ENCODE measurements at regions not wholly inside any gene's neighbourhood (a gene's known extent, or its start where the extent isn't known, plus 50 kb on each side); places are given as distances from the start of the nearest gene placed in this dataset.

DNA sequence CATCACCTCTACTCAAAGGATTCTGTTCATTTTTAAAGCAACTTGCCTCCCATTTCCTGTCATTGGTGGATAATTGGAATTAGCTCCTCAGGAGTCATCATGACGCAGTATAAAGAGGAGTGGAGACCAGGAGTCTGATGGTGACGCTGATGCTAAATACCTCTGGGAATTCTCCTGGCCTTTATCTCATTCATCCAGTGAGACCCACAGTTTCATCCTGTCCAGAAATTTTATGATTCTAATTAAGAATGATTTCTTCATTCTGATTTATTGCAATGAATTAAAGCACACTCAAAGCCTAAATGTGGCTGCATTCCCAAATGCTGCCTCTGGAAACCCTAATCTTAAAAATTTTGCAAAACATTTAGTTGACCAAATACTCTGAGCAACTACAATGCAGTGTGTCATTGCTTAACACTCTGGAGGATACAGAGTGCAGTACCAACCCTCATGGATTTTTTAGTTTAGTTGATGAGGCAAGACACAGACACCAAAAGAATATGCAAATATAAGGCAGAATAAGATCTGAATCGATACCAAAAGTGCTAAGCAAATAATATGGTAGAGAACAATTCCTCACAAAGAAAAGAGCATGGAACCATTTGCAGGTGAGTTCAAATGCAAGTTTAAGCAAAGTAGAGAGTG lies 236.2 kb downstream of the ETAA1 start:
- Histone ChIP-seq H3K9ac (ENCODE audit: low read length) (no peak overlapping the region), H3K27me3 (ENCODE audit: insufficient read depth, low read length) (no peaks in the 10 kb centered on the region), H3F3A (ENCODE audit: insufficient read depth, low read length) (no peaks in the 10 kb centered on the region), H3K36me3 (ENCODE audit: insufficient read depth, low read length) (no peaks in the 10 kb centered on the region), H3K27ac (ENCODE audit: low read depth, low read length, poor library complexity, severe bottlenecking) (no peak overlapping the region), H3K79me2 (ENCODE audit: insufficient read depth, low read length) (no peaks in the 10 kb centered on the region), H4K20me1 (ENCODE audit: insufficient read depth, low read length) (no peaks in the 10 kb centered on the region), H3K9me2 (ENCODE audit: low read depth, low read length) (no peaks in the 10 kb centered on the region), H3K4me1 (ENCODE audit: insufficient read depth, low read length, severe bottlenecking) (no peaks in the 10 kb centered on the region), H3K4me3 (ENCODE audit: low read depth, low read length, poor library complexity, severe bottlenecking) (no peak overlapping the region), H3K9me3 (ENCODE audit: low read length) (no peaks in the 10 kb centered on the region), H3K4me2 (ENCODE audit: low read length) (no peak overlapping the region), H2AFZ (ENCODE audit: low read length) (no peak overlapping the region)
- TF ChIP-seq, protein P1, sequence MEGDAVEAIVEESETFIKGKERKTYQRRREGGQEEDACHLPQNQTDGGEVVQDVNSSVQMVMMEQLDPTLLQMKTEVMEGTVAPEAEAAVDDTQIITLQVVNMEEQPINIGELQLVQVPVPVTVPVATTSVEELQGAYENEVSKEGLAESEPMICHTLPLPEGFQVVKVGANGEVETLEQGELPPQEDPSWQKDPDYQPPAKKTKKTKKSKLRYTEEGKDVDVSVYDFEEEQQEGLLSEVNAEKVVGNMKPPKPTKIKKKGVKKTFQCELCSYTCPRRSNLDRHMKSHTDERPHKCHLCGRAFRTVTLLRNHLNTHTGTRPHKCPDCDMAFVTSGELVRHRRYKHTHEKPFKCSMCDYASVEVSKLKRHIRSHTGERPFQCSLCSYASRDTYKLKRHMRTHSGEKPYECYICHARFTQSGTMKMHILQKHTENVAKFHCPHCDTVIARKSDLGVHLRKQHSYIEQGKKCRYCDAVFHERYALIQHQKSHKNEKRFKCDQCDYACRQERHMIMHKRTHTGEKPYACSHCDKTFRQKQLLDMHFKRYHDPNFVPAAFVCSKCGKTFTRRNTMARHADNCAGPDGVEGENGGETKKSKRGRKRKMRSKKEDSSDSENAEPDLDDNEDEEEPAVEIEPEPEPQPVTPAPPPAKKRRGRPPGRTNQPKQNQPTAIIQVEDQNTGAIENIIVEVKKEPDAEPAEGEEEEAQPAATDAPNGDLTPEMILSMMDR (IDR thresholded peaks at IDR 0.05; ENCODE audit: low read length) = no peak
- TF ChIP-seq EZH2 (IDR thresholded peaks at IDR 0.05; ENCODE audit: borderline replicate concordance, low read length) = no peak

GRCh38 chr2:67638146-67638545 lies 241.0 kb downstream of the ETAA1 start:
- Histone ChIP-seq H3K4me3 (ENCODE audit: low read depth, low read length, poor library complexity, severe bottlenecking) (no peak overlapping the region), H3K79me2 (ENCODE audit: insufficient read depth, low read length) (no peaks in the 10 kb centered on the region), H2AFZ (ENCODE audit: low read length) (no peak overlapping the region), H3K27ac (ENCODE audit: low read depth, low read length, poor library complexity, severe bottlenecking) (no peak overlapping the region), H3K4me1 (ENCODE audit: insufficient read depth, low read length, severe bottlenecking) (no peaks in the 10 kb centered on the region), H3K4me2 (ENCODE audit: low read length) (no peak overlapping the region), H3K36me3 (ENCODE audit: insufficient read depth, low read length) (no peaks in the 10 kb centered on the region), H3F3A (ENCODE audit: insufficient read depth, low read length) (no peaks in the 10 kb centered on the region), H3K27me3 (ENCODE audit: insufficient read depth, low read length) (no peaks in the 10 kb centered on the region), H3K9me3 (ENCODE audit: low read length) (no peaks in the 10 kb centered on the region), H3K9me2 (ENCODE audit: low read depth, low read length) (no peaks in the 10 kb centered on the region), H3K9ac (ENCODE audit: low read length) (no peak overlapping the region), H4K20me1 (ENCODE audit: insufficient read depth, low read length) (no peaks in the 10 kb centered on the region)
- no peak for TF ChIP-seq EZH2 (IDR thresholded peaks at IDR 0.05; ENCODE audit: borderline replicate concordance, low read length)
- TF ChIP-seq, protein P1 (IDR thresholded peaks at IDR 0.05; ENCODE audit: low read length) = no peak

GRCh38 chr2:67641312-67642045 lies 244.3 kb downstream of the ETAA1 start:
- no peaks in the 10 kb centered on the region for H3K27me3 ChIP-seq (ENCODE audit: insufficient read depth, low read length)
- no peaks in the 10 kb centered on the region for H3F3A ChIP-seq (ENCODE audit: insufficient read depth, low read length)
- no peak overlapping the region for H3K9ac ChIP-seq (ENCODE audit: low read length)
- H3K4me1 ChIP-seq (ENCODE audit: insufficient read depth, low read length, severe bottlenecking) = no peaks in the 10 kb centered on the region
- no peak overlapping the region for H3K27ac ChIP-seq (ENCODE audit: low read depth, low read length, poor library complexity, severe bottlenecking)
- H3K9me2 ChIP-seq (ENCODE audit: low read depth, low read length) = no peaks in the 10 kb centered on the region
- TF ChIP-seq, protein P1 (IDR thresholded peaks at IDR 0.05; ENCODE audit: low read length) = no peak
- no peak for TF ChIP-seq EZH2 (IDR thresholded peaks at IDR 0.05; ENCODE audit: borderline replicate concordance, low read length)
- H3K4me3 ChIP-seq (ENCODE audit: low read depth, low read length, poor library complexity, severe bottlenecking) = no peak overlapping the region
- no peaks in the 10 kb centered on the region for H3K36me3 ChIP-seq (ENCODE audit: insufficient read depth, low read length)
- H3K4me2 ChIP-seq (ENCODE audit: low read length) = no peak overlapping the region
- no peaks in the 10 kb centered on the region for H3K79me2 ChIP-seq (ENCODE audit: insufficient read depth, low read length)
- no peaks in the 10 kb centered on the region for H3K9me3 ChIP-seq (ENCODE audit: low read length)
- H4K20me1 ChIP-seq (ENCODE audit: insufficient read depth, low read length) = no peaks in the 10 kb centered on the region
- no peak overlapping the region for H2AFZ ChIP-seq (ENCODE audit: low read length)

Data from OCI-LY1 (cell line).